HCT116 (cell line): ENCODE measurements at regions not wholly inside any gene's neighbourhood (a gene's known extent, or its start where the extent isn't known, plus 50 kb on each side); places are given as distances from the start of the nearest gene placed in this dataset.

Experiments
- CEBPB ChIP-seq: IDR thresholded peaks from 2 replicates; pipeline ENCODE4 v1.6.1; 2012; ENCODE audit warnings: low read depth
- POLR2A ChIP-seq: IDR thresholded peaks from 2 replicates; pipeline ENCODE4 v1.7.0; 2011; ENCODE audit warnings: borderline replicate concordance; ENCODE audit not compliant: insufficient read depth, insufficient read length; ENCODE audit errors: extremely low read depth
- SRF ChIP-seq: IDR thresholded peaks from 2 replicates; pipeline ENCODE4 v1.6.1; 2012; ENCODE audit warnings: low read depth
- YY1 ChIP-seq: IDR thresholded peaks from 2 replicates; pipeline ENCODE4 v1.6.1; 2011; ENCODE audit warnings: low read length, low read depth, moderate library complexity, mild to moderate bottlenecking; ENCODE audit not compliant: insufficient replicate concordance; ENCODE audit errors: extremely low read depth
- TF ChIP-seq, protein P1 (sequence below), 3 experiments: fragments of 200-600 bp in 1 of 3; sonication (generic) in 1 of 3; IDR thresholded peaks in 2 of 3; conservative IDR thresholded peaks in 1 of 3; 2 replicates each; pipeline ENCODE4 v1.5.1; 2012 to 2017; ENCODE audit warnings: low read depth in 2 of 3, low read length in 2 of 3, antibody characterized with exemption in 1 of 3, borderline replicate concordance in 1 of 3, control low read depth in 1 of 3, mild to moderate bottlenecking in 1 of 3, mixed read lengths in 1 of 3, mixed run types in 1 of 3, moderate library complexity in 1 of 3; ENCODE audit not compliant: insufficient read depth in 1 of 3

DNA sequence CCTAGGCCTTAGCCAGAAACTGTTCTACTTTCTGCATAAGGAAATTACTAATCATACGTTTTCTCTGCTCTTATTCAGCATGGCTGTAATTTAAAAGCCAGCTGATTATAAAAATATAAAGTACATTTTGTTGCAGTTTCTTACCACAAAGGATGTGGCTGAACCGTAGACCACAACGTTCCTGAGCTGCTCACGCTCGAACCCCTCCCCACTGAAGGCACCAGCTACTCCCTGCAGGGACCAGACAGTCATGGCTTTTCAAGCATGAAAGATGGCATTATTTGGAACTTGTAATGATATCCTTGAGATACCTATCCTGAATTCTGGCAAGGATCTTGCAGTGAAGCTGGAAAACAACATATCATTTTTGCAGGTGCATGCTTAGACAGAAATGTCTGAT is 91.8 kb upstream of the DMRT1 start:
- TF ChIP-seq, protein P1, sequence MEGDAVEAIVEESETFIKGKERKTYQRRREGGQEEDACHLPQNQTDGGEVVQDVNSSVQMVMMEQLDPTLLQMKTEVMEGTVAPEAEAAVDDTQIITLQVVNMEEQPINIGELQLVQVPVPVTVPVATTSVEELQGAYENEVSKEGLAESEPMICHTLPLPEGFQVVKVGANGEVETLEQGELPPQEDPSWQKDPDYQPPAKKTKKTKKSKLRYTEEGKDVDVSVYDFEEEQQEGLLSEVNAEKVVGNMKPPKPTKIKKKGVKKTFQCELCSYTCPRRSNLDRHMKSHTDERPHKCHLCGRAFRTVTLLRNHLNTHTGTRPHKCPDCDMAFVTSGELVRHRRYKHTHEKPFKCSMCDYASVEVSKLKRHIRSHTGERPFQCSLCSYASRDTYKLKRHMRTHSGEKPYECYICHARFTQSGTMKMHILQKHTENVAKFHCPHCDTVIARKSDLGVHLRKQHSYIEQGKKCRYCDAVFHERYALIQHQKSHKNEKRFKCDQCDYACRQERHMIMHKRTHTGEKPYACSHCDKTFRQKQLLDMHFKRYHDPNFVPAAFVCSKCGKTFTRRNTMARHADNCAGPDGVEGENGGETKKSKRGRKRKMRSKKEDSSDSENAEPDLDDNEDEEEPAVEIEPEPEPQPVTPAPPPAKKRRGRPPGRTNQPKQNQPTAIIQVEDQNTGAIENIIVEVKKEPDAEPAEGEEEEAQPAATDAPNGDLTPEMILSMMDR (IDR thresholded peaks at IDR 0.05 in 2 of 3, conservative IDR thresholded peaks at IDR 0.05 in 1 of 3; ENCODE audit: borderline replicate concordance in 1 of 3, insufficient read depth in 1 of 3, low read depth in 2 of 3, low read length in 2 of 3) = no peak
- TF ChIP-seq CEBPB (no peak), YY1 (no peak), POLR2A (no peak), SRF (no peak)
